NCI-H446 treated with DMSO at 0.1 percent for 48 hours (cell line): ENCODE measurements at regions not wholly inside any gene's neighbourhood (a gene's known extent, or its start where the extent isn't known, plus 50 kb on each side); places are given as distances from the start of the nearest gene placed in this dataset.
"Not testable (repeated sequence)": the region's sequence is repeated elsewhere in the genome, so short reads cannot be mapped to it uniquely, and the experiment has no call there.

Experiments used
- DNase-seq: peaks from one replicate; lab custom pipeline; 2025; lab: John Stamatoyannopoulos, UW

- no peak for DNase-seq
Measured at GRCh38 chr4:52373650-52374049, 285.5 kb downstream of the USP46 start.

GRCh38 chr4:52374877-52375276 is 284.2 kb downstream of the USP46 start:
- DNase-seq = no peak

GRCh38 chr4:52376132-52376704 is 282.9 kb downstream of the USP46 start:
- DNase-seq = peak; percentile 10

- DNase-seq = no peak
Measured at GRCh38 chr4:52377563-52377962, 281.5 kb downstream of the USP46 start.

GRCh38 chr4:52407545-52407944 is 251.6 kb downstream of the USP46 start:
- no peak for DNase-seq

GRCh38 chr4:52408032-52408431 is 251.1 kb downstream of the USP46 start:
- DNase-seq = no peak

- no peak for DNase-seq
Measured at GRCh38 chr4:52408471-52408870, 250.6 kb downstream of the USP46 start.

GRCh38 chr4:52409766-52410165 is 249.3 kb downstream of the USP46 start:
- DNase-seq = not testable (repeated sequence)

GRCh38 chr4:52410971-52411370 is 248.1 kb downstream of the USP46 start:
- DNase-seq = no peak

GRCh38 chr4:52420330-52420729 is 238.8 kb downstream of the USP46 start:
- DNase-seq = no peak

- DNase-seq = no peak
Measured at GRCh38 chr4:52421811-52422213, 237.3 kb downstream of the USP46 start.

- DNase-seq = no peak
Measured at GRCh38 chr4:52423967-52424366, 235.1 kb downstream of the USP46 start.

- no peak for DNase-seq
Measured at GRCh38 chr4:52425751-52426326, 233.3 kb downstream of the USP46 start.

- DNase-seq = no peak
Measured at GRCh38 chr4:52431410-52431809, 227.7 kb downstream of the USP46 start.

GRCh38 chr4:52431869-52432268 is 227.2 kb downstream of the USP46 start:
- no peak for DNase-seq

- not testable (repeated sequence) for DNase-seq
Measured at GRCh38 chr4:52442524-52442923, 216.6 kb downstream of the USP46 start.

- no peak for DNase-seq
Measured at GRCh38 chr4:52472444-52472843, 186.7 kb downstream of the USP46 start.

- DNase-seq = no peak
Measured at GRCh38 chr4:52477191-52477780, 181.8 kb downstream of the USP46 start.

- no peak for DNase-seq
Measured at GRCh38 chr4:52483186-52483890, 175.8 kb downstream of the USP46 start.

GRCh38 chr4:52507774-52508173 is 151.3 kb downstream of the USP46 start:
- DNase-seq = peak; percentile 27

- no peak for DNase-seq
Measured at GRCh38 chr4:52510939-52511565, 148.0 kb downstream of the USP46 start.

GRCh38 chr4:52511825-52512224 is 147.3 kb downstream of the USP46 start:
- DNase-seq = no peak

- no peak for DNase-seq
Measured at GRCh38 chr4:52512291-52512690, 146.8 kb downstream of the USP46 start.
